Activated T-helper 1 cell treated with anti-CD3 and anti-CD28 coated beads, Interleukin-12 subunit alpha, Interleukin-12 subunit beta, Interleukin-2, Interleukin-4 antibody, amounts not matched to agents 30 ng/mL and 10 ng/mL and 1 ng/mL, durations not matched to agents 14 hours and 24 hours and 36 hours (primary cell): ENCODE measurements at regions not wholly inside any gene's neighbourhood (a gene's known extent, or its start where the extent isn't known, plus 50 kb on each side); places are given as distances from the start of the nearest gene placed in this dataset.
A peak's percentile ranks its signal among the peaks of the same experiment; 100 is the strongest.

Source experiments
- DNase-seq: peaks from one replicate; pipeline ENCODE4 v3.0.0; 2021; ENCODE audit warnings: low spot score
- H3K27ac Mint-ChIP-seq: one replicate; pipeline ENCODE4 v1.8.0; 2021; ENCODE audit warnings: mild to moderate bottlenecking, mixed read lengths
- H3K27me3 Mint-ChIP-seq: one replicate; pipeline ENCODE4 v1.8.0; 2022; ENCODE audit warnings: mild to moderate bottlenecking, moderate library complexity, mixed read lengths; ENCODE audit not compliant: insufficient read depth
- H3K36me3 Mint-ChIP-seq: one replicate; pipeline ENCODE4 v1.8.0; 2021; ENCODE audit warnings: low read depth, mixed read lengths
- H3K4me1 Mint-ChIP-seq: one replicate; pipeline ENCODE4 v1.8.0; 2021; ENCODE audit warnings: low read depth, mixed read lengths
- H3K4me3 Mint-ChIP-seq: one replicate; pipeline ENCODE4 v1.8.0; 2021; ENCODE audit warnings: mild to moderate bottlenecking, moderate library complexity, mixed read lengths
- H3K9me3 Mint-ChIP-seq: one replicate; pipeline ENCODE4 v1.8.0; 2021; ENCODE audit warnings: mixed read lengths
- intact Hi-C: fragments of 100-400 bp; cut with micrococcal nuclease; formaldehyde crosslinking; loops from one replicate; pipeline ENCODE4 v1.15.1; 2024

DNA sequence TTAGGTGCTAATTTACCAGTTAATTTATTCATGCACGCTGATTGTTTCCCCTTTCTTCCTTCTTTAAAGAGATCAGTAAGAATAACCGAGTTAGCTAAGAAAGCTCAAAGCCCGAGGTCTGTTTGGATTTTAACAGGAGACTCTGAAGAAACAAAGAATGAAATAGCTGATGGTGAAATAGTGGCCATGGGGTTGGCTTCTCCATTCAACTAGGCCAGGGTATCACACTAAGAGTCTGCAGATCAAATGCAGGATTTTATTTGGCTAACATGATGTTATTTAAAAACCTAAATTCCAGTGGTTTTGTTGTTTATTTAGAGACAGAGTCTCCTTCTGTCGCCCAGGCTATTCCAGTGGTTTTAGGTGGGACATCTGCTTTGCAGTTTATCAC is 65.2 kb upstream of the SYPL1 start:
- intact Hi-C loops: loop anchor here (2.0 to 10.0 kb wide), 3 partner anchors 78 to 978 kb away; no protein-coding TSS in a partner anchor
- DNase-seq: no peak
- Mint-ChIP-seq H3K27me3 (peaks cover 11% of the 10 kb centered on the region), H3K36me3 (no peaks in the 10 kb centered on the region), H3K4me3 (no peak overlapping the region), H3K9me3 (no peaks in the 10 kb centered on the region), H3K27ac (no peak overlapping the region), H3K4me1 (peaks cover 5% of the 10 kb centered on the region)

GRCh38 chr7:106176414-106177299 is 64.5 kb upstream of the SYPL1 start:
- DNase-seq: peak; percentile 54
- peaks cover 11% of the 10 kb centered on the region for H3K27me3 Mint-ChIP-seq
- H3K36me3 Mint-ChIP-seq: no peaks in the 10 kb centered on the region
- no peak overlapping the region for H3K4me3 Mint-ChIP-seq
- no peaks in the 10 kb centered on the region for H3K9me3 Mint-ChIP-seq
- H3K27ac Mint-ChIP-seq: no peak overlapping the region
- intact Hi-C loops: loop anchor here (1.0 to 10.0 kb wide), 7 partner anchors 78 to 978 kb away; no protein-coding TSS in a partner anchor
- H3K4me1 Mint-ChIP-seq: peaks cover 5% of the 10 kb centered on the region

- Mint-ChIP-seq H3K27ac (no peak overlapping the region), H3K9me3 (no peaks in the 10 kb centered on the region), H3K4me1 (peaks cover 5% of the 10 kb centered on the region), H3K4me3 (no peak overlapping the region), H3K27me3 (peaks cover 13% of the 10 kb centered on the region), H3K36me3 (no peaks in the 10 kb centered on the region)
- intact Hi-C loops: loop anchor here (10.0 kb wide), 1 partner anchor 979 kb away; no protein-coding TSS in a partner anchor
- DNase-seq: no peak
Observed at GRCh38 chr7:106175507-106175906, 63.4 kb upstream of the SYPL1 start.

GRCh38 chr7:106170651-106171050 is 58.5 kb upstream of the SYPL1 start:
- Mint-ChIP-seq H3K27ac (no peak overlapping the region), H3K9me3 (no peaks in the 10 kb centered on the region), H3K4me3 (no peak overlapping the region), H3K4me1 (no peaks in the 10 kb centered on the region), H3K27me3 (peaks cover 16% of the 10 kb centered on the region), H3K36me3 (no peaks in the 10 kb centered on the region)
- no peak for DNase-seq
- intact Hi-C loops: loop anchor here (10.0 kb wide), 1 partner anchor 984 kb away; no protein-coding TSS in a partner anchor

GRCh38 chr7:106169821-106170610 is 57.9 kb upstream of the SYPL1 start:
- Mint-ChIP-seq H3K27me3 (peaks cover 16% of the 10 kb centered on the region), H3K4me3 (no peak overlapping the region), H3K27ac (no peak overlapping the region), H3K36me3 (no peaks in the 10 kb centered on the region), H3K4me1 (no peaks in the 10 kb centered on the region), H3K9me3 (no peaks in the 10 kb centered on the region)
- intact Hi-C loops: loop anchor here (10.0 kb wide), 1 partner anchor 985 kb away; no protein-coding TSS in a partner anchor
- DNase-seq: no peak

DNA sequence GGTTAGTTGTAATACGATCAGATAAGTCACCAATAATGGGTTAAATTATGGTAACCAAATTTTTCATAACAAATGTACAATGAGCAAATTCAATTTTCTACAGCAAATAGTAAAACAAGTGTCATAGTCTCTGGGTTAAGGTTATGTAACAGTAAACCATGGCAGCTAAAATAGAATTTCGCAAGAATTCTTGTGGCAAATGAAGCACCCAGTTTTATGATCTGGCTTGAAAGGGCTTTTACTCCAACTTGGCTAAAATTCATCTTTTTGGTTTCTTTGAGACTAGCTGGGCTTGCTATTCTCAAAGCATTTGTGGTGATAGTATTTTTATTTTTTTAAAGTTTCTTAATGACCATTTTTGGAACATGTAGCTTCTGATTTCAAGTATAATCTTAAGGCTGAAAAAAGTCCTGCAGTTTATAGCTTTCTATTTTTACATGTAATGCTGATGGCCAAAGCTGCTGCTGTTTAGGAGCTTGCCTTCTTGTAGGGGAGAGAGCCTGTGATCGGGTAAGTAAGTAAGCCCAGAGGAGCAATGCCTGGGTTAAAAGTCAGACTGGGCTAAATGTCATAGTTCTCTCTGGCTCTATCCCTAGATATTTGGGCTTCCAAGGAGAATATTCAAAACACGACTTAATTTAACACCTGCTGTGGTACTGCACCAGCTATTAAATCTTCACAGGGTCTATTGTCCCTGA is 55.5 kb upstream of the SYPL1 start:
- Mint-ChIP-seq H3K9me3 (peaks cover 4% of the 10 kb centered on the region), H3K4me3 (no peak overlapping the region), H3K36me3 (no peaks in the 10 kb centered on the region), H3K27ac (no peak overlapping the region), H3K4me1 (no peaks in the 10 kb centered on the region), H3K27me3 (peaks cover 14% of the 10 kb centered on the region)
- intact Hi-C loops: no loop called here
- no peak for DNase-seq

GRCh38 chr7:106166651-106167342 is 54.7 kb upstream of the SYPL1 start:
- H3K27me3 Mint-ChIP-seq: peaks cover 16% of the 10 kb centered on the region

DNA sequence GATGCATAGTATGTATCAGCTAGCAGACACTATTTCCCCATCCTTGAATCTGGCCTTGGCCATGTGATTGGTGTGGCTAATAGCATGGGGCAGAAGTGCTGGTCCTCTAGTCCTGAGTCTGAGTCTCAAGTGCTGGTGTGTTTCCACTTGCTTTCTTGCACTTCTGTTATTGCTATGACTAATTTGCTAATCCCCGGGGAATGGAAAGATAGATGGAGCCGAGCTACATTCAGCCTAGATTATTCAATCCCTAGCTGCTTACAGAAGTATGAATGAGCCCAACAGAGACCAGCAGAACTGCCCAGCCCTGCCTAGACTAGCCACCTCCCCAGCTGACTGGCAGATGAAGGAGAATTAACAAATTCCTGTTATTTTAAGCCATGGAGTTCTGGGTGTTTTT is 53.2 kb upstream of the SYPL1 start:
- Mint-ChIP-seq H3K27me3 (peaks cover 15% of the 10 kb centered on the region), H3K27ac (no peak overlapping the region), H3K9me3 (peaks cover 4% of the 10 kb centered on the region), H3K4me3 (no peak overlapping the region), H3K36me3 (no peaks in the 10 kb centered on the region), H3K4me1 (no peaks in the 10 kb centered on the region)
- intact Hi-C loops: no loop called here
- no peak for DNase-seq

More at GRCh38 chr7:106166651-106167342, 54.7 kb upstream of the SYPL1 start:
- Mint-ChIP-seq H3K27ac (no peak overlapping the region), H3K9me3 (peaks cover 4% of the 10 kb centered on the region), H3K4me1 (no peaks in the 10 kb centered on the region), H3K36me3 (no peaks in the 10 kb centered on the region), H3K4me3 (no peak overlapping the region)
- intact Hi-C loops: loop anchor here (1.0 kb wide), 1 partner anchor 109 kb away; no protein-coding TSS in a partner anchor
- DNase-seq: no peak

GRCh38 chr7:106163257-106163656 is 51.1 kb upstream of the SYPL1 start:
- no peaks in the 10 kb centered on the region for H3K36me3 Mint-ChIP-seq
- no peaks in the 10 kb centered on the region for H3K4me1 Mint-ChIP-seq
- intact Hi-C loops: no loop called here
- no peak for DNase-seq
- no peak overlapping the region for H3K4me3 Mint-ChIP-seq
- peaks cover 4% of the 10 kb centered on the region for H3K9me3 Mint-ChIP-seq
- no peak overlapping the region for H3K27ac Mint-ChIP-seq
- H3K27me3 Mint-ChIP-seq: peaks cover 29% of the 10 kb centered on the region
